ENCODE measurements at regions not wholly inside any gene's neighbourhood (a gene's known extent, or its start where the extent isn't known, plus 50 kb on each side); places are given as distances from the start of the nearest gene placed in this dataset.

DNA sequence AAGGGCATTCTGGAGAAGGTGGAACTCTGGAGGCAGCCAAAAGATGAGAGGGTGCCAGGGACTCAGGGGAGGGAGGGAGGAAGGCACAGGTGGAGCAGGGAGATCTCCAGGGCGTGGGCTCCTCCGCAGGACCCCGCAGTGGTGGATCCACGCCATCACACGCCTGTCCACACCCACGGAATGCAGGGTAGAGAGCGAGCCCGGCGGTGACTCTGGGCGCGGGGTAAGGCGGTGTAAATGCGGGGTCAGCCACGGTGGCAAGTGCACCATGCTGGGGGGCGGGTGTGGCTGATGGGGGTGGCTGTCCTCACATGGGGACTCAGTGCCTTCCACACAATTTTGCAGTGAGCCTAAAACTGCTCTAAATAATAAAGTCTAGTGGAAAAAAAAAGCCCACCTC lies 105.1 kb upstream of the TTC34 start:
- no peak for ATAC-seq
- DNase-seq, result no peak

DNA sequence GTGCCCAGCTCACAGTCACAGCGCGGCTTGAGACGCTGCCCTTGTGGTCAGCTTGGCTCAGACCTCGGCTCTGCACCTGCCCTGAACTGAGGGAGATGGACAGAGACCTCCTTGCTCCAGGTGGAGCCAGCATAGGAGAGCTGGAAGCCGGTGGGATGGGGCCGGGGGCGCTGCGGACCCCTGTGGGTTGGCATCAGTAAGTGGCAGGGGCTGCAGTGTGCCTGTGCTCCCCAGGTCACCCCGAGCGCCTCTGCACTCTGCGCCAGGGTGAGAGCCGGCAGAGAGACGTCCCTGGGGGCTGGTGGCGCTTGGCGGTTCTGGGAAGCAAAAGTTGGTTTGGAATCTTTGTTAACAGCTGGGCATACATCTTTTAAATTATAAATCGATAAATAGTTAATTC lies 105.6 kb upstream of the TTC34 start:
- no peaks in the 10 kb centered on the region for H3K27me3 ChIP-seq
- intact Hi-C loops (cut with DNase I), result no loop called here

More for the DNA sequence above, 105.1 kb upstream of the TTC34 start:
- no peaks in the 10 kb centered on the region for H3K4me1 ChIP-seq
- H3K9me3 ChIP-seq, result no peaks in the 10 kb centered on the region
- no peaks in the 10 kb centered on the region for H3K27me3 ChIP-seq
- intact Hi-C loops (cut with DNase I), result no loop called here
- 56 to 62% methylated on average over 13 to 15 of the region's 15 CpGs for WGBS, 2 donors
- H3K27ac ChIP-seq, result no peak overlapping the region
- H3K36me3 ChIP-seq (replicated peaks in 1 of 2; ENCODE audit: insufficient read depth in 1 of 2, low read depth in 2 of 2), result no peaks in the 10 kb centered on the region
- H3K4me3 ChIP-seq, result no peak overlapping the region
- TF ChIP-seq POLR2A (IDR thresholded peaks at IDR 0.05), result no peak
- TF ChIP-seq, protein P1, sequence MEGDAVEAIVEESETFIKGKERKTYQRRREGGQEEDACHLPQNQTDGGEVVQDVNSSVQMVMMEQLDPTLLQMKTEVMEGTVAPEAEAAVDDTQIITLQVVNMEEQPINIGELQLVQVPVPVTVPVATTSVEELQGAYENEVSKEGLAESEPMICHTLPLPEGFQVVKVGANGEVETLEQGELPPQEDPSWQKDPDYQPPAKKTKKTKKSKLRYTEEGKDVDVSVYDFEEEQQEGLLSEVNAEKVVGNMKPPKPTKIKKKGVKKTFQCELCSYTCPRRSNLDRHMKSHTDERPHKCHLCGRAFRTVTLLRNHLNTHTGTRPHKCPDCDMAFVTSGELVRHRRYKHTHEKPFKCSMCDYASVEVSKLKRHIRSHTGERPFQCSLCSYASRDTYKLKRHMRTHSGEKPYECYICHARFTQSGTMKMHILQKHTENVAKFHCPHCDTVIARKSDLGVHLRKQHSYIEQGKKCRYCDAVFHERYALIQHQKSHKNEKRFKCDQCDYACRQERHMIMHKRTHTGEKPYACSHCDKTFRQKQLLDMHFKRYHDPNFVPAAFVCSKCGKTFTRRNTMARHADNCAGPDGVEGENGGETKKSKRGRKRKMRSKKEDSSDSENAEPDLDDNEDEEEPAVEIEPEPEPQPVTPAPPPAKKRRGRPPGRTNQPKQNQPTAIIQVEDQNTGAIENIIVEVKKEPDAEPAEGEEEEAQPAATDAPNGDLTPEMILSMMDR (IDR thresholded peaks at IDR 0.05), result no peak

GRCh38 chr1:2908081-2908480 lies 106.6 kb upstream of the TTC34 start:
- no peaks in the 10 kb centered on the region for H3K9me3 ChIP-seq
- no peak overlapping the region for H3K27ac ChIP-seq
- no peak for DNase-seq
- no peak for TF ChIP-seq POLR2A (IDR thresholded peaks at IDR 0.05)
- TF ChIP-seq, protein P1 (IDR thresholded peaks at IDR 0.05), result no peak
- intact Hi-C loops (cut with DNase I), result no loop called here
- H3K36me3 ChIP-seq (replicated peaks in 1 of 2; ENCODE audit: insufficient read depth in 1 of 2, low read depth in 2 of 2), result no peaks in the 10 kb centered on the region
- H3K4me1 ChIP-seq, result no peaks in the 10 kb centered on the region
- 59 to 80% methylated on average over 9 to 15 of the region's 16 CpGs for WGBS, 2 donors
- ATAC-seq, result no peak
- no peaks in the 10 kb centered on the region for H3K27me3 ChIP-seq
- H3K4me3 ChIP-seq, result no peak overlapping the region

More for the DNA sequence above, 105.6 kb upstream of the TTC34 start:
- no peak overlapping the region for H3K4me3 ChIP-seq
- 73 to 78% methylated on average over 16 of the region's 16 CpGs for WGBS, 2 donors
- H3K27ac ChIP-seq, result no peak overlapping the region
- no peaks in the 10 kb centered on the region for H3K4me1 ChIP-seq
- no peaks in the 10 kb centered on the region for H3K9me3 ChIP-seq
- no peaks in the 10 kb centered on the region for H3K36me3 ChIP-seq (replicated peaks in 1 of 2; ENCODE audit: insufficient read depth in 1 of 2, low read depth in 2 of 2)
- DNase-seq, result no peak
- TF ChIP-seq POLR2A (IDR thresholded peaks at IDR 0.05), result no peak
- TF ChIP-seq, protein P1 (IDR thresholded peaks at IDR 0.05), result no peak
- ATAC-seq, result no peak

DNA sequence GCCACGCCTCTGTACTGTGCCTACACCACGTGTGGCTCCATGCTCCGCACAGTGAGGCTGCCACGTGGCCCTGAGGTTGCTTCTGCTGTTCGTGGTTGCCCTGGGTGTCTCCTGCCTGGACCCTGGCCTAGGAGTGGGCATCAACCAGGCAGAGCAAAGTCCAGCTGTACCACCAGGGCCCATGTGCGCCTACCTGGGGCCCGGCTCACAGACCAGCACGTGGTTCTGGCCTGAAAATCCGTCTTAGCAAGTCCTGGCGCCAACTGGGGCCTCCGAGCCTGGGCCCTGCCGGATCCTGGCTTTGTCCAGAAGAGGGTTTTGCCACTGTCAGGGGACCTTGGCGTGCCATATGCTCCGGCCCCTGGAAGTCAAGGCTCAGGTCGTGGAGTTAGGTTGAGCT lies 107.1 kb upstream of the TTC34 start:
- DNase-seq, result no peak
- Histone ChIP-seq H3K36me3 (replicated peaks in 1 of 2; ENCODE audit: insufficient read depth in 1 of 2, low read depth in 2 of 2) (no peaks in the 10 kb centered on the region), H3K27ac (no peak overlapping the region), H3K4me1 (no peaks in the 10 kb centered on the region), H3K27me3 (no peaks in the 10 kb centered on the region), H3K4me3 (no peak overlapping the region), H3K9me3 (no peaks in the 10 kb centered on the region)
- 72% methylated on average over 15 of the region's 15 CpGs; no CpG with 5 or more reads in 1 of the 2 donors for WGBS, 2 donors
- ATAC-seq, result no peak
- TF ChIP-seq, protein P1 (IDR thresholded peaks at IDR 0.05), result no peak
- TF ChIP-seq POLR2A (IDR thresholded peaks at IDR 0.05), result no peak
- intact Hi-C loops (cut with DNase I), result no loop called here

GRCh38 chr1:2909797-2910196 lies 108.3 kb upstream of the TTC34 start:
- 62 to 64% methylated on average over 9 of the region's 14 CpGs for WGBS, 2 donors
- Histone ChIP-seq H3K4me3 (no peak overlapping the region), H3K4me1 (no peaks in the 10 kb centered on the region), H3K9me3 (no peaks in the 10 kb centered on the region), H3K27ac (no peak overlapping the region), H3K36me3 (replicated peaks in 1 of 2; ENCODE audit: insufficient read depth in 1 of 2, low read depth in 2 of 2) (no peaks in the 10 kb centered on the region), H3K27me3 (no peaks in the 10 kb centered on the region)
- intact Hi-C loops (cut with DNase I), result no loop called here
- no peak for DNase-seq
- no peak for TF ChIP-seq POLR2A (IDR thresholded peaks at IDR 0.05)
- TF ChIP-seq, protein P1 (IDR thresholded peaks at IDR 0.05), result no peak
- ATAC-seq, result no peak

Measured in body of pancreas (tissue), 4 donors.